Stimulated activated effector memory CD8-positive, alpha-beta T cell treated with anti-CD3 and anti-CD28 coated beads, Interleukin-12 subunit alpha, Interleukin-12 subunit beta, amount 100 ng/mL, for 72 hours (primary cell): ENCODE measurements at regions not wholly inside any gene's neighbourhood (a gene's known extent, or its start where the extent isn't known, plus 50 kb on each side); places are given as distances from the start of the nearest gene placed in this dataset.

ENCODE experiments used
- ATAC-seq: fragments of 150-1000 bp; cut with Tn5 transposase; 2 replicates; pipeline ENCODE4 v1.10.0; 2021
- DNase-seq, 2 donors: peaks; one replicate each; pipeline ENCODE4 v3.0.0; 2021 to 2022; ENCODE audit warnings: low spot score in 2 of 2
- H3K27ac Mint-ChIP-seq: one replicate; pipeline ENCODE4 v1.8.0; 2022; ENCODE audit warnings: mild to moderate bottlenecking, mixed read lengths
- H3K36me3 Mint-ChIP-seq: one replicate; pipeline ENCODE4 v1.8.0; 2022; ENCODE audit warnings: mild to moderate bottlenecking, mixed read lengths
- H3K4me1 Mint-ChIP-seq: one replicate; pipeline ENCODE4 v1.8.0; 2022; ENCODE audit warnings: mixed read lengths
- H3K4me3 Mint-ChIP-seq: one replicate; pipeline ENCODE4 v1.8.0; 2022; ENCODE audit warnings: mild to moderate bottlenecking, mixed read lengths
- H3K9me3 Mint-ChIP-seq: one replicate; pipeline ENCODE4 v1.8.0; 2022; ENCODE audit warnings: mixed read lengths

DNA sequence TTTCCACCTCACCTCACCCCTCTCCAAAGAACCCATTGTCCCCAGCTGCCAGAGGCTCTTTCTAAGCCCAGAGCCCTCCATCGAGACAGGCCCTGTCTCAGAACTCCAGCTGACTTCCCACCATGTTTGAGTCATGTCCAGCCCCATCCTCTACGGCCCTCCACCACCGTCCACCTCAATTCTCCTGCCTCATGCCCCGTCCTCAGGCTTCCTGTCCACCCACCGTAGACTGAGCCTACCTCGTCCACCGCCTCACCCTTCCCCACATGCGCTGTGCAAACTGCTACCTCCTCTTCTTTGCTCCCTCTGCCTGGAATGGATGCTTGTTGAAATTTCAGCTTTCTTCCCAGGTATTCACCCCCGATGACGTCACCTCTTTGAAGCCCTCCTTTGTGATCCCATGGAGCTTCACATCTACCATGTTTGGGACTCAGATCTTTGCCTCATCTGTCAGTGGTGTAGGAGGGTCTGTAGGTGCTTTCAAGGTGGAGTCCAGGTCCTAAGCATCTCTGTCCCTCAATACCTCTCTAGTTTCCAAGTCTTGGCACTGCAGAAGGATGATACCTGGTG, 149.0 kb downstream of the MRM1 start:
- H3K9me3 Mint-ChIP-seq, result no peaks in the 10 kb centered on the region
- H3K27ac Mint-ChIP-seq, result no peak overlapping the region
- DNase-seq, result no peak
- no peaks in the 10 kb centered on the region for H3K36me3 Mint-ChIP-seq
- ATAC-seq, result no peak
- peaks cover 5% of the 10 kb centered on the region for H3K4me1 Mint-ChIP-seq
- H3K4me3 Mint-ChIP-seq, result no peak overlapping the region

DNA sequence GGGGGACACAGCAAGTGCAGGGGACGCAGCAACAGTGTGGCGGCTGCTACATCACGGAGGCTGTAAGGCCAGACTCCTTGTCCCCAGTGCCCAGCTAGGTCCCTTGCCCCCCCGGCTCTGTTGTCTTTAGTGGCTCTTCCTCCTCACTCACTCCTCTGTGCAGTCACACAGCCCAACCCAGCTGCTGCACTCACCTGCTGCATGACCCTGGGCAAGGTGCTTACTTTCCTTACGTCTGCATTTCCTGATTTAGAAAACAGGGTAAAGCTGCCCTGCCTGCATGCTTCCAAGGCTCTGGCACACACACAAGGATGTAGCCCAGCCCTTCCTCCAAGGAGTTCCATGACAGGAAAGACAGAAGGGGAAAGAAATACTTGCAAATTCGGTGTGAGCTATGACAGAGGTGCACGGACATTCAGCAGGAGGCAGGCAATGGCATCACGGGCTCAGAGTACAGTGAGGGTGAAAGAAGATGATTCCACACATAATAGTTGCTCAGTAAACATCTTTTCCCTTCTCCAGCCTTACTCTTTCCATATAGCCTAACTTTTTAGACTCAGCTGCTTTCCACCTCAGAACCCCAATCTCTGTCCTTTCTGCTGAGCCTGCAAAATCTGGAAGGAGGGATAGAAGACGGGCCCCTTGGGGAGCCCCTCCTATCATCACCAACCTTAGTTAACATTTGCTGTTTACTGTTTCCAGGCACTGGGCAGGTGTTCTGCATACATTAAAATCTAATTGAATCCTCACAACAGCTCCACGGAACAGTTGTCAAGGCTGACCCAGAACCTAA, 150.9 kb downstream of the MRM1 start:
- H3K9me3 Mint-ChIP-seq, result no peaks in the 10 kb centered on the region
- H3K36me3 Mint-ChIP-seq, result no peaks in the 10 kb centered on the region
- ATAC-seq (no peak), DNase-seq (no peak)
- no peak overlapping the region for H3K4me3 Mint-ChIP-seq
- H3K27ac Mint-ChIP-seq, result no peak overlapping the region
- peaks cover 11% of the 10 kb centered on the region for H3K4me1 Mint-ChIP-seq

DNA sequence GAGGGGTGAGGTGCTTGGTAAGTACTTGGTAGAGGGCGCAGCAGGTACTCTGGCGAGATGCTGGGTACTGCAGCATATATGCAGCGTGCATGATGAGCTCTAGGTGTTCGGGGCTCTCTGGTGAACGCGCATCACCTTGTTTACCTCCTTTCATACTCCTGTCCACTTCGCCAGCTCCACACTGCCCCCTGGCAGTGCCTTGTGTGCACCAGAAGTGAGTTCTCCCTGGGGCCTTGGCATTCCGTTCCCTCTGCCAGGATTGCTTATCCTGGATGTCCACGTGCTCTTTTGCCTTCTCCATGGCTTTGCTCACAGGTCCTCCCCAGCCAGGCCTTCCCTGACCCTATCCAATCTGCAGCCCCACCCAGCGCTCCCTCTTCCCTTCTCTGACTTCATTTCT, 154.2 kb downstream of the MRM1 start:
- DNase-seq, result peak; percentile 12 to 57
- Mint-ChIP-seq H3K27ac (no peak overlapping the region), H3K4me3 (no peak overlapping the region)

DNA sequence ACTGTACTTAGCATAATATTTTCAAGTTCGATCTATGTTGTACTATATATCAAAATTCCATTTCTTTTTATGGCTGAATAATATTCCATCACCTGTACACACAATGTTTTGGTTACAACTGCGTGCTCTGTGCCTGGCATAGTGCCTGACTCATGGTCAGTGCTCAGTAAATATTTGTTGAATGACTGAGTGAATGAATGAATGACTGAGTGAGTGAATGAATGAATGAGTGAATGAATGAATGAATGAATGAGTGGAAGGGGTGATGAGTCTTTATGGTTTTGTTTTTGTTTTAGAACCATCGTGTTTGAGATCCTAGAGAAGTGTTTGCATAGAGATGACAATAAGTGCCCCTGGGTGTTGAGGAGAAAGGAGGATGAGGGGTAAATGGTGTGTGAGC, 155.3 kb downstream of the MRM1 start:
- no peaks in the 10 kb centered on the region for H3K36me3 Mint-ChIP-seq
- peaks cover 11% of the 10 kb centered on the region for H3K4me1 Mint-ChIP-seq
- ATAC-seq (no peak), DNase-seq (no peak)
- no peak overlapping the region for H3K4me3 Mint-ChIP-seq
- no peaks in the 10 kb centered on the region for H3K9me3 Mint-ChIP-seq
- H3K27ac Mint-ChIP-seq, result no peak overlapping the region

More for the DNA sequence above, 154.2 kb downstream of the MRM1 start:
- H3K4me1 Mint-ChIP-seq, result peaks cover 11% of the 10 kb centered on the region
- peak; percentile 61 for ATAC-seq
- H3K36me3 Mint-ChIP-seq, result no peaks in the 10 kb centered on the region
- no peaks in the 10 kb centered on the region for H3K9me3 Mint-ChIP-seq

DNA sequence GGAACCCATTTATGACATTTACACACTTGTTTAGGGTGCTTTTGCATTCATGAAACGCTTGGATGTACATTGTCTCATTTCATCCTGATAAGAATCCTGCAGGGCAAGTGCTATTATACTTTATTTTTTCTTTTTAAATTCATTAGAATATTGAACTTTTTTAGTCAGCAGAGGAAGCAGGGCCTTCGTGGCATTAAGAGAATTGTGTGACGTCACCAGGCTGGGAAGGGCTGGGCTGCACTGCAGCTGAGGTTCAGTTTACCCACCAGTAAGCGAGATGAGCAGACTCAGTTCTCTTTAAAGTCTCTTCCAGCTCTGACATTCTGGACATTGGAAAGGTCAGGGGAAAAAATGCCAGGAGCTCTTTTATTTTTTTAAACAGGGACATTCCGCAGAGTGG, 159.0 kb downstream of the MRM1 start:
- Mint-ChIP-seq H3K4me1 (peaks cover 19% of the 10 kb centered on the region), H3K36me3 (no peaks in the 10 kb centered on the region), H3K4me3 (no peak overlapping the region), H3K27ac (no peak overlapping the region), H3K9me3 (no peaks in the 10 kb centered on the region)
- DNase-seq (no peak), ATAC-seq (no peak)

DNA sequence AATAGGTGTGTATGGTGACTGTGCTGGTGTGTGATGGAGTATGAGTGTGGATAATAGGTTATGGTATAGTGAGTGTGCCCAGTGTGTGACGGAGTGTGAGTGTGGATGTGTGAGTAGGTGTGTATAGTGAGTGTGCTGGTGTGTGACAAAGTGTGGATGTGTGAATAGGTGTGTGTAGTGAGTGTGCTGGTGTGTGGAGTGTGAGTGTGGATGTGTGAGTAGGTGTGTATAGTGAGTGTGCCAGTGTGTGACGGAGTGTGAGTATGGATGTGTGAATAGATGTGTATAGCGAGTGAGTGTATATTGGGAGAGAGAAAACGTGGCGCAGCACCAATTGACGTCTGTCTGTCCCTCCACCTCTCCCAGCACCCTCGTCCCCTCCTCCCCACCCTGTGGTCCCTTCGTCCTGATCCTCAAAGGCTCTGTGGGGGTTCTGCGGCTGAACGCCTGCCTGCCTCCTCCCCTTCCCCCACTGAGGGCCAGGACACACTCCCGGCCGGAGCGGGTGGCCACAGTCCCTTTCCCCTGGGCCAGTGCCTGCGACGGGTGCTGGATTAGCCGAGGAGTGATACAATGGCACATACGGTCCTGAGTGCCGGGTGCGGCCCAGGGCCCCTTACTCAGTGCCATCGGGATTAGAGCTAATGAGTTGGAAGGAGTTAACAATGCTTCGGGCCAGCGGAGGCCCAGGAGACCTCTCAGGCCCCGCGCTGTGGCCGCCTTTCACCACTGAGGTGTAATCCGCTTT, 160.0 kb downstream of the MRM1 start:
- H3K27ac Mint-ChIP-seq, result no peak overlapping the region
- peaks cover 14% of the 10 kb centered on the region for H3K4me1 Mint-ChIP-seq
- H3K9me3 Mint-ChIP-seq, result no peaks in the 10 kb centered on the region
- no peak for DNase-seq
- peak; percentile 34 for ATAC-seq
- no peaks in the 10 kb centered on the region for H3K36me3 Mint-ChIP-seq
- H3K4me3 Mint-ChIP-seq, result no peak overlapping the region

DNA sequence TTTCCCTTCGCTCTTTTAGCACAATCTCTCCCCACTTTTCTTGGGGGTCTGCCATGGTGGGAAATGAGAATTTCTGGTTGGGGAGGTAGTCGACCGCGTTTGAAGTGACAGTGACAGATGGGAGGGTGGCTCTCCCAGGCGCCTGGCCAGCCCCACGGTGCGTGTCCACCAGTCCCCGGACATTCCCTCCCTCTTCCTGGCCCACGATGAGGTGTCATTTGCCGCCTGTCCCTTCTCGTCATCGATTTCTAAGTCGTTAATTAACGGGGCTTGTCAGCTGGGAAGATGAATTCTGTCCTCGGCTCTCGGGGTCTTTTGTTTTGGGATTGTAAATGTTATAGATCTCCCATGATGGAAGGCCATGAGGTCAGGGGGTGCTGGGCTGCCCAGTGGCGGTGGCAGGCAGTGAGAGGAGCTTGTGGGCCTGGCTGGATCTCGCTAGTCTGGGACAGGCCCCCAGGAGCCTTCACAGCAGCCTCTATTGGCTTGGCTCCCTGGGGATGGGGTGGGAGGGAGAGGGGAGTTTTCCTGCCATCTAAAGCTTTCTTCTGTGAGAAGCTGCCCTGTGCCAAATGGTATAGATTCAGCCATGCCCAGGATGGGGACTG, 164.2 kb downstream of the MRM1 start:
- no peak for DNase-seq
- Mint-ChIP-seq H3K27ac (no peak overlapping the region), H3K9me3 (no peaks in the 10 kb centered on the region), H3K36me3 (no peaks in the 10 kb centered on the region), H3K4me1 (peaks cover 14% of the 10 kb centered on the region), H3K4me3 (no peak overlapping the region)
- ATAC-seq, result no peak

DNA sequence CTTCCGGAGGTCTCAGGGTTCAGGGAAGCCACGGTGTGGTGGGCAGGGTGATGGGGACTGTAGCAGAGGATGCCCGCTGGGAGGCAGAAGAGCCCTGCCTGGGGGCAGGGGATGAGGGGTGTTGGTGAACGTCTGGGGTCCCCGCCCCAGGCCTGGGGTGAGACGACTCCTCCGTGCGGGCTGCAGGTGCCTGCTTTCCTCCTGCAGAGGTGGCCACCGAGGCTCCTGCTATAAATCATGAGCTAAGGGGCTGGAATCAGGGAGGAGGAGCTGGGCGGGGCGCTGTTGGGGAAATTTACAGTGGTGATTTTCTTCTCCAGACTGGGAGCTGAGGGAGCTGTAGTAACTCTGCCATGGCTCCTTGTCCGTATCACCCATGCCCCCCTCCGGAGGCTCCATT, 167.0 kb downstream of the MRM1 start:
- no peak overlapping the region for H3K4me3 Mint-ChIP-seq
- H3K36me3 Mint-ChIP-seq, result no peaks in the 10 kb centered on the region
- H3K9me3 Mint-ChIP-seq, result no peaks in the 10 kb centered on the region
- ATAC-seq (no peak), DNase-seq (no peak)
- no peak overlapping the region for H3K27ac Mint-ChIP-seq
- peaks cover 5% of the 10 kb centered on the region for H3K4me1 Mint-ChIP-seq

DNA sequence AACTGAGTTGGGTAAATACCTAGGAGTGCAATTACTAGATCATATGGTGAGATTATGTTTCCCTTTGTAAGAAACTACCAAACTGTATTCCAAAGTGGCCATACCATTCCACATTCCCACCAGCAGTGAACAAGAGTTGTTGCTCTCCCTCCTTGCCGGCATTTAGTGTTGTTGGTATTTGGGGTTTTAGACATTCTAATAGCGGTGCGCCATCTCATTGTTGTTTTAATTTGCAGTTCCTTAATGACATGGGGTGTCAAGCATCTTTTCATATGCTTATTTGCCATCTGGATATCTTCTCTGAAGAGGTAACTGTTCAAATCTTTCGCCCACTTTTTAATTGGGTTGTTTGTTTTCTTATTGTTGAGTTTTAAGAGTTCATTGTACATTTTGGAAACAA, 164.2 kb upstream of the LHX1 start:
- no peaks in the 10 kb centered on the region for H3K9me3 Mint-ChIP-seq
- H3K27ac Mint-ChIP-seq, result no peak overlapping the region
- H3K4me3 Mint-ChIP-seq, result no peak overlapping the region
- ATAC-seq (no peak), DNase-seq (no peak)
- no peaks in the 10 kb centered on the region for H3K4me1 Mint-ChIP-seq
- no peaks in the 10 kb centered on the region for H3K36me3 Mint-ChIP-seq

DNA sequence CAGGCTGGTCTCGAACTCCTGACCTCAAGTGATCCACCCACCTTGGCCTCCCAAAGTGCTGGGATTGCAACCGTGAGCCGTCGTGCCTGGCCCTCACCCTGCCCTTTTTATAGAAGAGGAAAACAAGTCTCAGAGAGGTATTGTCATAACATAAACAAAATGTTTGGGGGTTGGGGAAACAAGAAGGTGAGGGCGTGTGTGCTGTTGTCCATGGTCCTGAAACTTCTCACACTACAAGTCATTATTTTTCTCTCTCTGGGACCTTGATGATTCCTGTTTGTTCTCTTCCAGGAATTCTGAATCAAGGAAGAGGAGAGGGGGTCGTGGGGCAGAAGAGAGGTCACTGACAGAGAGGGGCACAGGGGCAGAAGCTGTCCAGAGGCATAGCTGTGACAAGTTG, 160.2 kb upstream of the LHX1 start:
- Mint-ChIP-seq H3K9me3 (no peaks in the 10 kb centered on the region), H3K27ac (no peak overlapping the region), H3K4me3 (no peak overlapping the region), H3K36me3 (no peaks in the 10 kb centered on the region), H3K4me1 (no peaks in the 10 kb centered on the region)
- ATAC-seq, result no peak
- DNase-seq, result no peak

DNA sequence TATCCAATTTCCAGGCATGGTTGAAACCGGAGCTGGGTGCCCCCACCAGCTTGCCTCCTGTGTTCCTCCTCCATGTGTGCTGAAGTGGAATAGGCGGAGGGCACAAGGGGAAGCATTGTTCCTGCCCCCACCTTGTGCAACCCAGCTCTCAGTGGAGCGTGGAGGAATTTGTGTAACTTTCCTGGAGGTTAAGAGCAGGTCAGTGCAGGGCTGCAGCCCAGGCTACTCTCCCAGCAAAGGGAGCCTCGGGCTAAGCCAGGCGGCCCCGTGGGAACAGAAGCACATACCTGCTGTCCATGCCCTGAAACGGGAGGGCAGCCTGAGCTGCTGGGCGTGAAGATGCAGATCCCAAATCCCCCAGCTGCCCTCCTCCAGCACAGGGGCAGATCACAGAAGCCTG, 158.8 kb upstream of the LHX1 start:
- Mint-ChIP-seq H3K36me3 (no peaks in the 10 kb centered on the region), H3K9me3 (no peaks in the 10 kb centered on the region), H3K27ac (no peak overlapping the region), H3K4me1 (no peaks in the 10 kb centered on the region), H3K4me3 (no peak overlapping the region)
- DNase-seq (no peak), ATAC-seq (no peak)

DNA sequence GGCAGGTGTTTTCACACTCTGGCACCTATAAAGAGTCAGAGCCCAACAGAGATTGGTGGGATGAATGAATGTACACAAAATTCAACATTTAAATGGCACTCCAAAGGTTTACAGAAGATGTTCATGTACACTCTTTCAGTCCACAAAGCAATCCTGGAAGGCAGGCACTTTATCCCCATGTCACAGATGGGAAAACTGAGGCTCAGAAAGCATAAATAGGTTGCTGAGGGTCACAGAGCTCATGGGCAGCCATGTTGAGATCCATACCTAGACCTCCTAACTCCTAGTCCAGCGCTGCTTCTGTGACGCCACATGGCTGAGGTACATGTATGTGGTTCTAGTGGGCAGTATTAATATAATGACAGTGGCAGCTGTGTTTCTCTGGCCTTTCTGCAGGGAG, 157.7 kb upstream of the LHX1 start:
- DNase-seq, result no peak
- H3K4me1 Mint-ChIP-seq, result no peaks in the 10 kb centered on the region
- no peak overlapping the region for H3K27ac Mint-ChIP-seq
- no peak overlapping the region for H3K4me3 Mint-ChIP-seq
- no peak for ATAC-seq
- H3K36me3 Mint-ChIP-seq, result no peaks in the 10 kb centered on the region
- no peaks in the 10 kb centered on the region for H3K9me3 Mint-ChIP-seq

DNA sequence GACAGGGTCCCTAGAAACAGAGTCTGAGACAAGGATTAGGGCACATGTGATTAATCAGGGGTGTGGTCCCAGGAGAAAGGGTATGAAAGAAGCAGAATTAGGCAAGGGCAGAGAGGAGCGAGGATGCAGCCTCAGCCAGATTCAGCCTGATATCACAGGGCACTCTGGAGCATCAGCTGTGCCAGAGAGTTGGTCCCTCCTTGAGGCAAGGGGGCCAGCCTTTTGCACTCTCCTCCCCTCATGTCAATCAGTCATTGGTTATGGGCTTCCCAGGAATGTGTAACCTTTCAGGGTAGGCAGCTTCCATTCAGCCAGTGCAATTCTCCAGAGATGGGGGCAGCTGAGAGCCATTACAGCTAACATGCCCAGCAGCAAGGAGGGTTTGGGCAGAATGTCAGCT, 152.6 kb upstream of the LHX1 start:
- Mint-ChIP-seq H3K4me3 (no peak overlapping the region), H3K4me1 (no peaks in the 10 kb centered on the region), H3K9me3 (peaks cover 2% of the 10 kb centered on the region), H3K36me3 (no peaks in the 10 kb centered on the region), H3K27ac (no peak overlapping the region)
- no peak for DNase-seq
- ATAC-seq, result no peak

DNA sequence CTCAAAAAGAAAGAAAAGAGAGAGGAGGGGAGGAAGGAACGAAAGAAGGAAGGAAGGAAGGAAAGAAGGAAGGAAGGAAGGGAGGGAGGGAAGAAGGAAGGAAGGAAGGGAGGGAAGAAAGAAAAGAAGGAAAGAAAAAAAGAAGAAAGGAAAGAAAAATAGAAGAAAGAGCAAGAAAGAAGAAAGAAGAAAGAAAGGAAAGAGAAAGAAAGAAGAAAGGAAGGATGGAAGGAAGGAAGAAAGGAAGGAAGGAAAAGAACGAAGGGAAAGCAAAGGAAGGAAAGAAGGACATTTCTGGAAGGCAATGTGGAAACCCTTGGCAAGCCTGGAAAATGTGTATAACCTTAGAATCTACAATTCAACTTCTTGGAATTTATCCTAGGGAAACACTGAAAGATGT, 150.4 kb upstream of the LHX1 start:
- H3K36me3 Mint-ChIP-seq, result no peaks in the 10 kb centered on the region
- H3K4me1 Mint-ChIP-seq, result no peaks in the 10 kb centered on the region
- ATAC-seq (no peak), DNase-seq (no peak)
- no peak overlapping the region for H3K27ac Mint-ChIP-seq
- H3K9me3 Mint-ChIP-seq, result peaks cover 2% of the 10 kb centered on the region
- H3K4me3 Mint-ChIP-seq, result no peak overlapping the region

DNA sequence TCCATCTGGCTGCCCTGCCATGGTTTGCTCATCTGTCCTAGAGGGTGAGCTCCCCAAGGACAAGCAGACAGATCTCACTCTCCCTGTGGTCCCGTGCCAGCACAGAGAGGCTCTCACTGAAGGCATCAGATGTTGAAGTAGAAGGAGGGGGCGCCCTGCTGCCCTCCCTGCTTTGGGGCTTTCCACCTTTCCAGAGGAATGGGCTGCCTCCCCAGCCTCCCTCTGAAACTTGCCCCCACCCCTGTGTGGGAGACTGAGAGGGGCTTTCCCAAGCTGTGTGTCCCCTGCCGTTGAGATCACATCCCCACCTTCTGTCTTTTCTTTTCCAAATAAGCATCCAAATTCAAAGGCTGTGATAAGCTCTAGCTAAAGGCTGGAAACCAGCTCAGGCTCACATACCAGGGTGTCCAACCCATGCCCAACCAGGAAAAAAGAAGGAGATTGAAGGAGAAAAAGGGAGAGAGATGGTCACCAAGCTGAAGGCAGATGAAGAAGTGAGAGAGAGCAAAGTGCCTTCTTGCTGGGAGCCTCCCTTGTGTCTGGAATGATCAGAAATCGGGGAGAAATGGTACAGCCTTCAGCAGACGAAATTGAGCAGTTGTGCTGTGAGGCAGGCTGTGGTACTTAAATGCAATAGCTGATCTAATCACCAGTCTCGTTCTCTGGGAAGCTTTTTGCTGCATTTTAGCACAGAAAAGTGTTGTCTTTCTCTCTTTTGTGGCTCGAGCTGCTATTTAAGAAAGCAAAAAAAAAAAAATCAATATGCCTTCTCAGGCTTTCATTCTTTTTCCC, 145.9 kb upstream of the LHX1 start:
- Mint-ChIP-seq H3K9me3 (peaks cover 2% of the 10 kb centered on the region), H3K27ac (no peak overlapping the region), H3K4me3 (no peak overlapping the region), H3K4me1 (no peaks in the 10 kb centered on the region), H3K36me3 (no peaks in the 10 kb centered on the region)
- no peak for ATAC-seq
- no peak for DNase-seq
